ENCODE measurements at regions not wholly inside any gene's neighbourhood (a gene's known extent, or its start where the extent isn't known, plus 50 kb on each side); places are given as distances from the start of the nearest gene placed in this dataset.

DNA sequence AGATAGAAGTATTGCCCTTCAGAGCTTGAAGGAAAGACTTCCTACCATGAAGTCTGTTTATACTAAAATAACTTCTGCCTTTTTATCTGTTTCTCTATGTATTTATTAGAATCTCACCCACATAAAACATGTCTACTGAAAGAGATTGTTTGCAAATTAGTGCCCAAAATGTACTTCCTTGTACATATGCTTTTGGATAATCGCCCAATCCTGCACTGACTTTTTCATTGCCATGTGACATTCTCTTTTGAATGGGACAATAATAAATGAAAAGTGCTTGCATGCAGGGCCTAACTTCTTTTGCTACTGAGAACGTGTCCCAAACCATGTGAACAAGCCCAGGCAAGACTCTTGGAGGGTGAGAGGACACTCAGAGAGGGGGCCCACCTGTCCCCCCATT lies 711.6 kb upstream of the ADAMTS5 start:
- TF ChIP-seq, protein P1, sequence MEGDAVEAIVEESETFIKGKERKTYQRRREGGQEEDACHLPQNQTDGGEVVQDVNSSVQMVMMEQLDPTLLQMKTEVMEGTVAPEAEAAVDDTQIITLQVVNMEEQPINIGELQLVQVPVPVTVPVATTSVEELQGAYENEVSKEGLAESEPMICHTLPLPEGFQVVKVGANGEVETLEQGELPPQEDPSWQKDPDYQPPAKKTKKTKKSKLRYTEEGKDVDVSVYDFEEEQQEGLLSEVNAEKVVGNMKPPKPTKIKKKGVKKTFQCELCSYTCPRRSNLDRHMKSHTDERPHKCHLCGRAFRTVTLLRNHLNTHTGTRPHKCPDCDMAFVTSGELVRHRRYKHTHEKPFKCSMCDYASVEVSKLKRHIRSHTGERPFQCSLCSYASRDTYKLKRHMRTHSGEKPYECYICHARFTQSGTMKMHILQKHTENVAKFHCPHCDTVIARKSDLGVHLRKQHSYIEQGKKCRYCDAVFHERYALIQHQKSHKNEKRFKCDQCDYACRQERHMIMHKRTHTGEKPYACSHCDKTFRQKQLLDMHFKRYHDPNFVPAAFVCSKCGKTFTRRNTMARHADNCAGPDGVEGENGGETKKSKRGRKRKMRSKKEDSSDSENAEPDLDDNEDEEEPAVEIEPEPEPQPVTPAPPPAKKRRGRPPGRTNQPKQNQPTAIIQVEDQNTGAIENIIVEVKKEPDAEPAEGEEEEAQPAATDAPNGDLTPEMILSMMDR (conservative IDR thresholded peaks at IDR 0.05; ENCODE audit: low read depth, low read length), result no peak
- TF ChIP-seq EZH2 (IDR thresholded peaks at IDR 0.05; ENCODE audit: borderline replicate concordance, low read depth, low read length, poor library complexity, severe bottlenecking), result no peak

Measured in A673 (cell line).